Posterior vena cava (tissue), 2 donors: ENCODE measurements at regions not wholly inside any gene's neighbourhood (a gene's known extent, or its start where the extent isn't known, plus 50 kb on each side); places are given as distances from the start of the nearest gene placed in this dataset.

Source experiments
- DNase-seq: peaks from one replicate; pipeline ENCODE4 v3.0.0-alpha.2; 2020; ENCODE audit warnings: low spot score
- intact Hi-C, 2 donors: fragments of 100-400 bp; cut with DNase I; formaldehyde crosslinking; loops; one replicate each; pipeline versions ENCODE4 v1.14.1 to v1.14.2; 2022 to 2023
- donor health status: DM: yes; HTN: yes; CAD: no.
- donor health status: DM: yes; HTN: yes; CAD: no.

- no peak for DNase-seq
- intact Hi-C loops = no loop called here
Measured at GRCh38 chr2:62447411-62447810, 58.6 kb downstream of the TMEM17 start.

GRCh38 chr2:62446491-62446890 lies 59.5 kb downstream of the TMEM17 start:
- DNase-seq = no peak
- intact Hi-C loops = no loop called here

- intact Hi-C loops = no loop called here
Measured at GRCh38 chr2:62443886-62444285, 62.1 kb downstream of the TMEM17 start.

GRCh38 chr2:62443471-62443870 lies 62.5 kb downstream of the TMEM17 start:
- no peak for DNase-seq
- intact Hi-C loops = no loop called here

More at GRCh38 chr2:62443886-62444285, 62.1 kb downstream of the TMEM17 start:
- DNase-seq = no peak

GRCh38 chr2:62441824-62442223 lies 64.2 kb downstream of the TMEM17 start:
- intact Hi-C loops = no loop called here
- no peak for DNase-seq

GRCh38 chr2:62441421-62441820 lies 64.6 kb downstream of the TMEM17 start:
- intact Hi-C loops = no loop called here

GRCh38 chr2:62440281-62440946 lies 65.6 kb downstream of the TMEM17 start:
- intact Hi-C loops = no loop called here
- DNase-seq = no peak

More at GRCh38 chr2:62441421-62441820, 64.6 kb downstream of the TMEM17 start:
- DNase-seq = no peak

- intact Hi-C loops = no loop called here
- DNase-seq = no peak
Measured at GRCh38 chr2:62439425-62439824, 66.6 kb downstream of the TMEM17 start.

GRCh38 chr2:62437785-62438184 lies 68.2 kb downstream of the TMEM17 start:
- intact Hi-C loops = no loop called here

GRCh38 chr2:62435720-62436119 lies 70.3 kb downstream of the TMEM17 start:
- no peak for DNase-seq
- intact Hi-C loops = no loop called here

More at GRCh38 chr2:62437785-62438184, 68.2 kb downstream of the TMEM17 start:
- DNase-seq = no peak

GRCh38 chr2:62432407-62432806 lies 73.6 kb downstream of the TMEM17 start:
- intact Hi-C loops = no loop called here

GRCh38 chr2:62431512-62431911 lies 74.5 kb downstream of the TMEM17 start:
- intact Hi-C loops = no loop called here
- DNase-seq = no peak

More at GRCh38 chr2:62432407-62432806, 73.6 kb downstream of the TMEM17 start:
- no peak for DNase-seq

- no peak for DNase-seq
- intact Hi-C loops = no loop called here
Measured at GRCh38 chr2:62430146-62430545, 75.8 kb downstream of the TMEM17 start.

GRCh38 chr2:62427146-62427545 lies 78.8 kb downstream of the TMEM17 start:
- DNase-seq = no peak
- intact Hi-C loops = no loop called here

- DNase-seq = no peak
- intact Hi-C loops = no loop called here
Measured at GRCh38 chr2:62426154-62426912, 79.7 kb downstream of the TMEM17 start.

GRCh38 chr2:62425684-62426083 lies 80.3 kb downstream of the TMEM17 start:
- DNase-seq = no peak
- intact Hi-C loops = no loop called here

GRCh38 chr2:62424899-62425298 lies 81.1 kb downstream of the TMEM17 start:
- DNase-seq = peak; percentile 65
- intact Hi-C loops = no loop called here

GRCh38 chr2:62423883-62424458 lies 82.0 kb downstream of the TMEM17 start:
- peak; percentile 15 for DNase-seq
- intact Hi-C loops = no loop called here

GRCh38 chr2:62423235-62423634 lies 82.8 kb downstream of the TMEM17 start:
- no peak for DNase-seq
- intact Hi-C loops = no loop called here

- intact Hi-C loops = loop anchor here in 1 of 2 donors (10.0 kb wide), 1 partner anchor 221 kb away; the partner anchor contains the start of gene B3GNT2
- DNase-seq = no peak
Measured at GRCh38 chr2:62415518-62415917, 90.5 kb downstream of the TMEM17 start.
